ENCODE measurements at regions not wholly inside any gene's neighbourhood (a gene's known extent, or its start where the extent isn't known, plus 50 kb on each side); places are given as distances from the start of the nearest gene placed in this dataset.

- dilution Hi-C loops (cut with MboI; ENCODE audit: extremely low pct_ligation_motif_present, low sequenced_read_pairs) = no loop called here
- H3K9me3 ChIP-seq (replicated peaks; ENCODE audit: control insufficient read depth, insufficient read depth, low read length) = no peaks in the 10 kb centered on the region
- no peaks in the 10 kb centered on the region for H3K27me3 ChIP-seq (ENCODE audit: control insufficient read depth in 2 of 2, insufficient read depth in 2 of 2, low read length in 2 of 2)
- TF ChIP-seq MYC (IDR thresholded peaks at IDR 0.05; ENCODE audit: low read depth, low read length) = no peak
- no peak for TF ChIP-seq GATA2 (IDR thresholded peaks at IDR 0.05; ENCODE audit: insufficient read depth, insufficient read length, low read depth, low read length)
- no peak for TF ChIP-seq JUN (IDR thresholded peaks at IDR 0.05; ENCODE audit: borderline replicate concordance, insufficient read depth, insufficient read length, low read depth)
- no peak for TF ChIP-seq FOS (IDR thresholded peaks at IDR 0.05; ENCODE audit: borderline replicate concordance, insufficient read depth, low read length)
- TF ChIP-seq EZH2 (IDR thresholded peaks at IDR 0.05; ENCODE audit: borderline replicate concordance, low read depth, low read length, severe bottlenecking) = no peak
- TF ChIP-seq POLR2A (IDR thresholded peaks at IDR 0.05; ENCODE audit: low read depth, low read length) = no peak
- TF ChIP-seq CTCF (IDR thresholded peaks at IDR 0.05; ENCODE audit: extremely low read depth in 1 of 2, insufficient read depth in 1 of 2, low read depth in 1 of 2, low read length in 2 of 2) = no peak
- no peak for TF ChIP-seq POLR2AphosphoS5 (IDR thresholded peaks at IDR 0.05; ENCODE audit: insufficient read depth, low read depth, low read length)
- TF ChIP-seq MAX (IDR thresholded peaks at IDR 0.05; ENCODE audit: insufficient read depth, insufficient read length) = no peak
- CTCF ChIA-PET = interaction anchor here (0.8 to 1.1 kb wide), 2 partner anchors 11 to 303 kb away, joined by 3 to 4 read pairs; no protein-coding TSS in a partner anchor
- no peak overlapping the region for H3K9ac ChIP-seq (replicated peaks; ENCODE audit: extremely low read depth, insufficient read depth, low read length)
- DNase-seq (ENCODE audit: low read depth, low spot score) = no peak
- H3K4me3 ChIP-seq (replicated peaks in 1 of 3; ENCODE audit: insufficient read depth in 1 of 3, low read depth in 1 of 3, low read length in 3 of 3) = no peak overlapping the region
- intact Hi-C loops (cut with micrococcal nuclease) = no loop called here
- no peak overlapping the region for H3K4me2 ChIP-seq (ENCODE audit: insufficient read depth, low read length)
- no peaks in the 10 kb centered on the region for H4K20me1 ChIP-seq (replicated peaks; ENCODE audit: control insufficient read depth, extremely low read depth, insufficient read depth, low read length)
- FAIRE-seq = no peak
- no peaks in the 10 kb centered on the region for H3K79me2 ChIP-seq (ENCODE audit: control insufficient read depth, insufficient read depth, low read length)
- POLR2A ChIA-PET = no interaction called here
- H3K4me1 ChIP-seq (ENCODE audit: control insufficient read depth, extremely low read depth, insufficient read depth, low read length) = no peaks in the 10 kb centered on the region
- no peaks in the 10 kb centered on the region for H3K36me3 ChIP-seq (ENCODE audit: control insufficient read depth in 2 of 2, extremely low read depth in 1 of 2, insufficient read depth in 2 of 2, low read length in 2 of 2)
- no peak overlapping the region for H2AFZ ChIP-seq (ENCODE audit: low read depth, low read length)
- H3K9me1 ChIP-seq (replicated peaks; ENCODE audit: control insufficient read depth, extremely low read depth, insufficient read depth, low read length) = no peaks in the 10 kb centered on the region
- H3K27ac ChIP-seq (ENCODE audit: insufficient read depth, low read depth, low read length) = no peak overlapping the region
- BruUV-seq (replicated peaks) = no TSS peak
These were observed 1048.5 kb upstream of the PABPC4L start for GRCh38 chr4:135250040-135250439.
